ENCODE measurements at regions not wholly inside any gene's neighbourhood (a gene's known extent, or its start where the extent isn't known, plus 50 kb on each side); places are given as distances from the start of the nearest gene placed in this dataset.

DNA sequence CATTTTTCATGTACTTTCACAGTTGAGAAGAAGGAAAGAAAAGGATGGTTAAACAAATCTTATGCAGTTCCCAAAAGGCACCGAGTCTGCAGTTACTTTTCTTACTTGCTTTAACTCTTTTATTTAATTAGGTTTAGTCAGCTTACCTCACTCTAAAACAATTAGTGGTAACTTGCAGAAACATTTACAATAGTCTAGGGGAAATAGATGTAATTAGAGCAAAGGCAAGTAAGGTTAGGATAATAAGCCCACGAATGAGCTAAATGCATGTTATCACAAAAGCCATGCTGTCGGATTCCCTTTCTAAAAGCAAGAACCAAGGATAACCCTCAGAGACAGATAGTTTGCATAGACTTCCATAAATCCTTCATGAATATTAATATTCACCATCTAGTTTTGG is 82.0 kb upstream of the VCX2 start:
- TF ChIP-seq, protein P1, sequence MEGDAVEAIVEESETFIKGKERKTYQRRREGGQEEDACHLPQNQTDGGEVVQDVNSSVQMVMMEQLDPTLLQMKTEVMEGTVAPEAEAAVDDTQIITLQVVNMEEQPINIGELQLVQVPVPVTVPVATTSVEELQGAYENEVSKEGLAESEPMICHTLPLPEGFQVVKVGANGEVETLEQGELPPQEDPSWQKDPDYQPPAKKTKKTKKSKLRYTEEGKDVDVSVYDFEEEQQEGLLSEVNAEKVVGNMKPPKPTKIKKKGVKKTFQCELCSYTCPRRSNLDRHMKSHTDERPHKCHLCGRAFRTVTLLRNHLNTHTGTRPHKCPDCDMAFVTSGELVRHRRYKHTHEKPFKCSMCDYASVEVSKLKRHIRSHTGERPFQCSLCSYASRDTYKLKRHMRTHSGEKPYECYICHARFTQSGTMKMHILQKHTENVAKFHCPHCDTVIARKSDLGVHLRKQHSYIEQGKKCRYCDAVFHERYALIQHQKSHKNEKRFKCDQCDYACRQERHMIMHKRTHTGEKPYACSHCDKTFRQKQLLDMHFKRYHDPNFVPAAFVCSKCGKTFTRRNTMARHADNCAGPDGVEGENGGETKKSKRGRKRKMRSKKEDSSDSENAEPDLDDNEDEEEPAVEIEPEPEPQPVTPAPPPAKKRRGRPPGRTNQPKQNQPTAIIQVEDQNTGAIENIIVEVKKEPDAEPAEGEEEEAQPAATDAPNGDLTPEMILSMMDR (IDR thresholded peaks at IDR 0.05; ENCODE audit: control insufficient read depth, extremely low read depth, insufficient read depth): no peak
- DNase-seq (ENCODE audit: low read depth): no peak
- H3K4me3 ChIP-seq (ENCODE audit: low read depth, low read length): no peak overlapping the region

DNA sequence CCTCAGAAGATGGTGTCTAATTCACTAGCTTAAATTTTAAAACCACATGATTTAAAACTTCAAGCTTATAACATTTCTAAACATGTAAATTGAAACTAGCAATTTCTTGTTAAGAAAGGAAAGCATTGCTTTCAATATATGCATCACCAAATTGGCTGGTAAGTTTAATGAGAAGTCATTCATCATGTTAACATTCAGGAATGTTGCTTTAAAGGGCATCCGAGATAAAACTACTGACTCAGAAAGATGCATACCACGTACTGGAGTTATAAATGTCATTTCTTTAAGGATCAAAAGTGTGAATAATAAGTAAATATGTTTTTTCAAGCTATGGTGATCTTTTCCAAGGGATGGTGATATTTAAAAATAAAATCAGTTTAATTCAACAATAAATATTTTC is 83.3 kb upstream of the VCX2 start:
- TF ChIP-seq, protein P1 (IDR thresholded peaks at IDR 0.05; ENCODE audit: control insufficient read depth, extremely low read depth, insufficient read depth): no peak
- no peak for DNase-seq (ENCODE audit: low read depth)
- no peak overlapping the region for H3K4me3 ChIP-seq (ENCODE audit: low read depth, low read length)

GRCh38 chrX:8272821-8273220 is 101.8 kb upstream of the VCX2 start:
- no peak for DNase-seq (ENCODE audit: low read depth)
- no peak overlapping the region for H3K4me3 ChIP-seq (ENCODE audit: low read depth, low read length)
- TF ChIP-seq, protein P1 (IDR thresholded peaks at IDR 0.05; ENCODE audit: control insufficient read depth, extremely low read depth, insufficient read depth): no peak

GRCh38 chrX:8273451-8273895 is 102.4 kb upstream of the VCX2 start:
- TF ChIP-seq, protein P1 (IDR thresholded peaks at IDR 0.05; ENCODE audit: control insufficient read depth, extremely low read depth, insufficient read depth): no peak
- no peak for DNase-seq (ENCODE audit: low read depth)
- no peak overlapping the region for H3K4me3 ChIP-seq (ENCODE audit: low read depth, low read length)

DNA sequence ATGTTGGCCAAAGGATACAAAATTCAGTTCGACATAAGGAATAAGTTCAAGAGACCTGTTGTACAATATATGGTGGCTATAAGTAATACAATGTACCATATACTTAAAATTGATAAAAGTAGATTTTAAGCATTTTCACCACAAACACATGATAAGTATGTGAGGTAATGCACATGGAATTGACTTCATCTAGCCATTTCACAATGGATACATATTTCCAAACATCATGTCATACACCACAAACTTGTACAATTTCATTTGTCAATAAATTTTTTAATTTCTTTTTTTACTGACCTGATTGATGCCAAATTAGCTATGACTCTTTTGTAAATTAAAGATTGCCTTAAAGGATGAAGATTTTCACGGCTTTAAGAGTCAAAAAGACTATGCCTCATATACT is 103.1 kb upstream of the VCX2 start:
- no peak overlapping the region for H3K4me3 ChIP-seq (ENCODE audit: low read depth, low read length)
- TF ChIP-seq, protein P1 (IDR thresholded peaks at IDR 0.05; ENCODE audit: control insufficient read depth, extremely low read depth, insufficient read depth): no peak
- DNase-seq (ENCODE audit: low read depth): no peak

DNA sequence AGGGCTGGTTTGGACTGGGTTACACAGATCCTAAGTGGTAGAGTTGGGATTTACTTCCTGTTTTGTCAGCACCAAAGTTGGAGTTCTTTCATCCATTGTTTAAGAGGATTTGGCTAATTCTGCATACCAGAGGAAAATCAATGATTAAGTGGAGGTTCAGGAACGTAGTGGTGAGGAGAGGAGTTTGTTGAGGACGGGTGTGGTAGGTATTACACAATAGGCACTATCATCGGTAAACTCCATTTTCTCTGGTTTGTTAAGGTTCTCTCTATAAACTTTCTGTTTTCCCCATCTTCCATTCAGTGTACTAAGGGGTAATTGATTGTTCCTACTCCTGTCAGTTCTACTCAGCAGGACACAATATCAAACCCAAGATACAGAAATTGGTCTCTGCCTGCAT is 107.5 kb upstream of the VCX2 start:
- TF ChIP-seq, protein P1 (IDR thresholded peaks at IDR 0.05; ENCODE audit: control insufficient read depth, extremely low read depth, insufficient read depth): no peak
- H3K4me3 ChIP-seq (ENCODE audit: low read depth, low read length): no peak overlapping the region
- no peak for DNase-seq (ENCODE audit: low read depth)

- TF ChIP-seq, protein P1 (IDR thresholded peaks at IDR 0.05; ENCODE audit: control insufficient read depth, extremely low read depth, insufficient read depth): no peak
- no peak overlapping the region for H3K4me3 ChIP-seq (ENCODE audit: low read depth, low read length)
- no peak for DNase-seq (ENCODE audit: low read depth)
These were observed 108.3 kb upstream of the VCX2 start for GRCh38 chrX:8279323-8279722.

All from LNCaP clone FGC (cell line).